22Rv1 (cell line): ENCODE measurements at regions not wholly inside any gene's neighbourhood (a gene's known extent, or its start where the extent isn't known, plus 50 kb on each side); places are given as distances from the start of the nearest gene placed in this dataset.

Source experiments
- H3K27ac ChIP-seq: fragments of 450-650 bp; 2 replicates; pipeline ENCODE4 v1.5.1; 2017
- ZFX ChIP-seq: fragments of 450-650 bp; IDR thresholded peaks from 2 replicates; pipeline ENCODE4 v1.6.1; 2017; ENCODE audit warnings: antibody characterized with exemption, borderline replicate concordance
- TF ChIP-seq, protein P1 (sequence below): fragments of 450-650 bp; IDR thresholded peaks from 2 replicates; pipeline ENCODE4 v1.5.1; 2017; ENCODE audit warnings: mild to moderate bottlenecking

DNA sequence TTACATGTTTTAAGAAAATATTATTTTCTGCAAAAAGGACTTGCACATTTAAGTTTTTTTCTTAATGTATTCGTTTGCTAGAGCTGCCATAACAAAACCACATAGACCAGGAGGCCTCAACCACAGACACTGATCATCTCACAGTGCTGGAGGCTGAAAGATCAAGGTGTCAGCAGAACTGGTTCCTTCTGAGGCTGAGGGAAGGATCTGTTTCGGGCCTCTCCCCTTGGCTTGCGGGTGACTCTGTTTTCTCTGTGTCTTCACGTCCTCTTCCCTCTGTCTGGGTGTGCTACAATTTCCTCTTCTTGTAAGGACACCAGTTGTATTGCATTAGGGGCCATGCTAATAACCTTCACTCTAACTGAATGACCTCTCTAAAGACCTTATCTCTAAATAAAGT is 364.2 kb downstream of the IRS2 start:
- TF ChIP-seq, protein P1, sequence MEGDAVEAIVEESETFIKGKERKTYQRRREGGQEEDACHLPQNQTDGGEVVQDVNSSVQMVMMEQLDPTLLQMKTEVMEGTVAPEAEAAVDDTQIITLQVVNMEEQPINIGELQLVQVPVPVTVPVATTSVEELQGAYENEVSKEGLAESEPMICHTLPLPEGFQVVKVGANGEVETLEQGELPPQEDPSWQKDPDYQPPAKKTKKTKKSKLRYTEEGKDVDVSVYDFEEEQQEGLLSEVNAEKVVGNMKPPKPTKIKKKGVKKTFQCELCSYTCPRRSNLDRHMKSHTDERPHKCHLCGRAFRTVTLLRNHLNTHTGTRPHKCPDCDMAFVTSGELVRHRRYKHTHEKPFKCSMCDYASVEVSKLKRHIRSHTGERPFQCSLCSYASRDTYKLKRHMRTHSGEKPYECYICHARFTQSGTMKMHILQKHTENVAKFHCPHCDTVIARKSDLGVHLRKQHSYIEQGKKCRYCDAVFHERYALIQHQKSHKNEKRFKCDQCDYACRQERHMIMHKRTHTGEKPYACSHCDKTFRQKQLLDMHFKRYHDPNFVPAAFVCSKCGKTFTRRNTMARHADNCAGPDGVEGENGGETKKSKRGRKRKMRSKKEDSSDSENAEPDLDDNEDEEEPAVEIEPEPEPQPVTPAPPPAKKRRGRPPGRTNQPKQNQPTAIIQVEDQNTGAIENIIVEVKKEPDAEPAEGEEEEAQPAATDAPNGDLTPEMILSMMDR, result no peak
- no peak for TF ChIP-seq ZFX
- H3K27ac ChIP-seq, result no peak overlapping the region

DNA sequence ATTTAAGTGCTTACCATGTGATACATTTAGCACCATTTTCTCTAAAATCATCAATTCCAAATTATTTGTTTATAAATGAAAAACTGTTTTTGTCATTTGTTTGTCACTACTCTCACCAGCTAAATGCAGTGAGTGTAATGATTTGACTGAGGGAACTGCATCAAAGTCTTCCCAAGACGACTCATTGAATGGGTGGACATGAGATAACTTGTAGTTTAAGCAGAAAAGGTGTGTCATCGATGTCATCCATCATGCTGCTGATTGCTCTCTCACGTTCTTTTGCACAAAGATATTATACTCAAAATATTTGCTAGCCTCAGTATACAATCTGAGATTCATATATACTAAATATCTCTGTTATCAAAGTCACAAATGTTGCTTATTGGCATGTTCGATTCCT is 366.5 kb downstream of the IRS2 start:
- TF ChIP-seq ZFX, result no peak
- TF ChIP-seq, protein P1, result no peak
- no peak overlapping the region for H3K27ac ChIP-seq

DNA sequence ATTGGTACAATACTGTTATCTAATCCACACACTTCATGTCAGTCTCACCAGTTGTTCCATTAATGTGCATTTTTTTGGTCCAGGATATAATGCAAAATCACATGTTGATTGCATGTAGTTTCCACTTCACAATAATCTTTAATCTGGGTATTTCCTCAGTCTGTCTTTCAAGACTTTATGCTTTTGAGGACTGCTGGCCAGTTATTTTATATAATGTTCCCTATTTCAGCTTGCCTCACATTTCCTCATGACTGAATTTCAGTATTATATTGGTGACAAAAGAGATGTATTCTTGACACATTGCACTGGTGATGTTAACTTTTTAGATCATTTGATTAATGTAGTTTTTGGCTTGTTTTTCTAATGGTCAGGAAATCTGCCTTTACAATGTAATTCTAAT is 368.3 kb downstream of the IRS2 start:
- no peak overlapping the region for H3K27ac ChIP-seq

DNA sequence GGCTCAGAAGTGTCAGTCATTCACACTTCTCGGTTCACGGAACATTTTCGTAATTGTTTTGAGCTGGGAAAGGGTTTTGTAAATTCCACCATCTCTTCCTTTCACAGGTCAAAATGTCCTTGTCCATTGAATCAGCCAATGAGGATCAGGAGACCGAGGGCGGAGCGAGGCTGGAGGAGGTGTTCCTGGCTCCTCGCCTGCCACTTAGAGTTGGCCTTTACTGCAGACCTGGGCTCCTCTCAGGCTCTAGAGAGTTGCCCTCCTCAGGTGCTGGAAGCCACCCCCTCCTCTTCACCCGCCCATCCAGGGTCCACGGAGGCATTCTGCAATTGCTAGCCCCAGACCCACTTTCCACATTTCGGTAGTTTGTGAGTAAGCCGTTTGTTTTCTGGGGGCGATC is 370.4 kb downstream of the IRS2 start:
- TF ChIP-seq, protein P1, result no peak
- no peak for TF ChIP-seq ZFX
- no peak overlapping the region for H3K27ac ChIP-seq

More for the DNA sequence above, 368.3 kb downstream of the IRS2 start:
- TF ChIP-seq ZFX, result no peak
- TF ChIP-seq, protein P1, result no peak

DNA sequence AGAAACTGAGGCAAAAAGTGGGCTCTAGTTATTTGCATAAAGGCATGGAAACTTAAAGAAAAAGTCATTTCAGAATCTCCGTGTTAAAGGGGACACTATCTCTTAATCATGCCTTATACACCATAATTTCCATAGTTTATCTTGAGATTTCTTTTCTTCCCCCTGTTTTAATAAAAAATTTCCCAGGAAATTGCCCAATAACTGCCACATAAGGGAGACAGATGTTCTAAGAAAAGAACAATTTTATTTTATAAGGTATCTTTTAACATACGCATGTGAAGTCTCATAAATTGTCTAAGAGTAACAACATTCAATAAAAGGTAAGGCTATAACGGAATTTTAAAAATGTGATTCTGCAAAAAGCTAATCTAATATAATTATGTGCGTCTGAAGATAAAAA is 371.3 kb downstream of the IRS2 start:
- TF ChIP-seq, protein P1, result no peak
- no peak overlapping the region for H3K27ac ChIP-seq

DNA sequence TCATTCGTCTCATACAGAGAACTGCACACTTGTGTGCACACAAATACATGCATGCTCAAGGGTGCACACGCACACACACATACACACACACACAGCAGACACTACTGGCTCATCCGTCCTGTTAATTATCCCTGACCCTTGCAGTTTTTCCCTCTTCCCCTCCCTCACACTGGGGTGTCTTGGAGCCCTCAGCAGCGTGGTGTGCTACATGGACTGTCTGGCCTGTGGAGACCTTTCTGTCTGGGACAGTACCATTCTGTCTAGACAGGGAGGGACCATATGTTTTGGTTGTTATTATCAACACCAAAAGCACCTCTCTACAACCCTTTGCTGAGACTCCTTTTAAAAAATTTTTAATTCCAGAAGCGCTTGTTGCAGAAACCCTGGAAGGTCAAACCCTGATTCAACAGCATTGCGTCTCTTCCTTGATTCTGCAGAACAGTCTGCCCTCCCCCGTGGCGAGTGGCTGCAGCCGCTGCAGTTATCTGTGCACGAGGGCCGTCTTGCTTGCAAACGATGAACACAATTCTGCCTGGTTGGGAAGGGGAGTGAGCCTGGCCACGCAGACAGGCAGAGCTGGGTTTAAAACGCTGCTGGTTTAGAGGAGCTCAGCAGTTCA is 374.0 kb downstream of the IRS2 start:
- H3K27ac ChIP-seq, result peak overlapping the region; percentile 29; the same call in 1 of the 2 replicates
- TF ChIP-seq, protein P1, result no peak
- TF ChIP-seq ZFX, result no peak

DNA sequence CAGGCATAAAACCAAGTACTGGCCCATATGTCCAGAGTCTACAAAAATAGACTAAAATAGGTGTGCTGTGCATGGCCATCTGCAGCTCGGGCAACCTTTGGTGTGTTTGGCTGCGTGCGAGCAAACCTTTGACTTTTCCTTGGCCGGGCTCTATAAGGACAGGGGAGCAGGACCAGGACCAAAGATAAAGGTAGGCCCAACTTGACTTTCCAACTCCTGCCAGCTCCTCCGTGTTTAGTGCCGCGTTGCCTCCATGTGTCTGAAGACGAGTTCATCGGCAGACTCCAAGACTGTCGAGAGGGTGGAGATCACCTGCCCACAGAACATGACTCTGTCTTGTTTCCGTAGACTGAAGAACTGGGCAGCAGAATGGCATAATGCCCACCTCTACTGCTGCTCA is 375.5 kb downstream of the IRS2 start:
- no peak for TF ChIP-seq ZFX
- TF ChIP-seq, protein P1, result no peak
- H3K27ac ChIP-seq, result no peak overlapping the region
